GM12878 (cell line): ENCODE measurements at regions not wholly inside any gene's neighbourhood (a gene's known extent, or its start where the extent isn't known, plus 50 kb on each side); places are given as distances from the start of the nearest gene placed in this dataset.

Source experiments
- ATAC-seq: fragments of 200-7000 bp; cut with Tn5 transposase; 3 replicates; pipeline ENCODE4 v1.9.1; 2020; ENCODE audit warnings: mild to moderate bottlenecking, moderate library complexity
- BruUV-seq: library from RNA; stranded (reverse); fragments of 400-500 nt; replicated peaks from 2 replicates; lab custom pipeline; 2021; lab: Mats Ljungman, UMichigan
- CTCF ChIA-PET: fragments of 300-600 bp; sonication (Branson Sonifier 250); formaldehyde crosslinking; extraction: SDS; loops from one replicate; lab custom pipeline; 2021; ENCODE audit warnings: inconsistent platforms; lab: Yijun Ruan, JAX
- POLR2A ChIA-PET: fragments of 350-600 bp; formaldehyde crosslinking; extraction: SDS; loops from one replicate; lab custom pipeline; 2021; ENCODE audit warnings: inconsistent platforms; lab: Charles Lee
- RAD21 ChIA-PET: fragments of 300-600 bp; sonication (Branson Sonifier 250); formaldehyde crosslinking; loops from one replicate; lab custom pipeline; 2023; ENCODE audit warnings: antibody characterized with exemption; ENCODE audit not compliant: unreplicated experiment; lab: Charles Lee
- SMC1A ChIA-PET: fragments of 300-600 bp; sonication (Branson Sonifier 250); formaldehyde crosslinking; loops from one replicate; lab custom pipeline; 2023; ENCODE audit not compliant: unreplicated experiment, uncharacterized antibody; lab: Charles Lee
- DNase-seq: peaks from one replicate; pipeline ENCODE4 v3.0.0-alpha.2; 2011; ENCODE audit warnings: low read depth, low spot score
- FAIRE-seq: peaks from 3 replicates; lab custom pipeline; 2011; peaks lifted over from hg19 to GRCh38; lab: Jason Lieb, UNC
- H2AFZ ChIP-seq: 2 replicates; pipeline ENCODE4 v1.6.0; 2011; ENCODE audit warnings: low read depth, low read length, control low read depth; ENCODE audit not compliant: control insufficient read depth
- H3K27ac ChIP-seq: 2 replicates; pipeline ENCODE4 v1.5.1; 2011; ENCODE audit warnings: control low read depth; ENCODE audit not compliant: control insufficient read depth, insufficient read depth
- H3K27me3 ChIP-seq, 2 experiments: replicated peaks in 1 of 2; 2 replicates each; pipeline versions ENCODE4 v1.6.0 to v1.6.1; 2011; ENCODE audit warnings: low read length in 1 of 2; ENCODE audit not compliant: control insufficient read depth in 2 of 2, insufficient read depth in 2 of 2
- H3K36me3 ChIP-seq, 2 experiments: 2 replicates each; pipeline ENCODE4 v1.5.1; 2011; ENCODE audit warnings: low read length in 1 of 2; ENCODE audit not compliant: control insufficient read depth in 2 of 2, insufficient read depth in 2 of 2
- H3K4me1 ChIP-seq: 2 replicates; pipeline ENCODE4 v1.6.1; 2011; ENCODE audit warnings: mild to moderate bottlenecking, low read length, moderate library complexity, mixed read lengths; ENCODE audit not compliant: control insufficient read depth, insufficient read depth
- H3K4me2 ChIP-seq: 2 replicates; pipeline ENCODE4 v1.6.0; 2011; ENCODE audit warnings: control low read depth; ENCODE audit not compliant: control insufficient read depth, insufficient read depth
- H3K4me3 ChIP-seq: fragments of 200-600 bp; sonication (generic); 2 replicates; pipeline ENCODE4 v1.5.1; 2016
- H3K79me2 ChIP-seq: 2 replicates; pipeline ENCODE4 v1.6.0; 2011; ENCODE audit warnings: low read length; ENCODE audit not compliant: control insufficient read depth, insufficient read depth
- H3K9ac ChIP-seq: 2 replicates; pipeline ENCODE4 v1.8.0; 2011; ENCODE audit warnings: low read length, control low read depth, mixed read lengths; ENCODE audit not compliant: control insufficient read depth, insufficient read depth
- H3K9me3 ChIP-seq: replicated peaks from 3 replicates; pipeline ENCODE4 v1.5.1; 2011; ENCODE audit warnings: mild to moderate bottlenecking, low read length; ENCODE audit not compliant: control insufficient read depth, insufficient read depth
- H4K20me1 ChIP-seq: 2 replicates; pipeline ENCODE4 v1.6.0; 2011; ENCODE audit not compliant: control insufficient read depth, insufficient read depth
- ATF7 ChIP-seq: fragments of 450-650 bp; IDR thresholded peaks from 2 replicates; pipeline ENCODE4 v1.6.1; 2016; ENCODE audit warnings: low read depth, mild to moderate bottlenecking
- CHD4 ChIP-seq: fragments of 200-600 bp; sonication (generic); IDR thresholded peaks from 2 replicates; pipeline ENCODE4 v1.6.1; 2016; ENCODE audit warnings: mild to moderate bottlenecking
- IKZF2 ChIP-seq, 2 experiments: fragments of 450-650 bp; IDR thresholded peaks; 2 replicates each; pipeline ENCODE4 v1.6.1; 2017; ENCODE audit warnings: mild to moderate bottlenecking in 2 of 2, moderate library complexity in 2 of 2
- IRF5 ChIP-seq: fragments of 450-650 bp; IDR thresholded peaks from 2 replicates; pipeline ENCODE4 v1.6.1; 2017; ENCODE audit warnings: borderline replicate concordance
- NR2F1 ChIP-seq: fragments of 450-650 bp; conservative IDR thresholded peaks from 2 replicates; pipeline ENCODE4 v1.6.1; 2017; ENCODE audit warnings: mild to moderate bottlenecking
- PAX5 ChIP-seq: IDR thresholded peaks from 2 replicates; pipeline ENCODE4 v1.6.1; 2011; ENCODE audit warnings: low read depth, low read length, borderline replicate concordance
- RUNX3 ChIP-seq: IDR thresholded peaks from 2 replicates; pipeline ENCODE4 v1.6.1; 2012; ENCODE audit warnings: low read length, inconsistent platforms
- ZNF24 ChIP-seq: fragments of 450-650 bp; IDR thresholded peaks from 2 replicates; pipeline ENCODE4 v1.6.1; 2017; ENCODE audit warnings: antibody characterized with exemption, mild to moderate bottlenecking
- WGBS: methylation state at CpG from one replicate; pipeline ENCODE4 v1.1.6; 2016; ENCODE audit warnings: low lambda C conversion rate; ENCODE audit not compliant: insufficient replicate concordance, insufficient coverage; ENCODE audit errors: missing lambda C conversion rate; 5-methylcytosine and 5-hydroxymethylcytosine counted together
- in situ Hi-C: fragments of 300-500 bp; cut with MboI; formaldehyde crosslinking; loops from 9 replicates; pipeline ENCODE4 v1.14.3; 2018; ENCODE audit warnings: mixed read lengths
- intact Hi-C: fragments of 100-400 bp; cut with micrococcal nuclease; formaldehyde crosslinking; loops from one replicate; pipeline ENCODE4 v1.14.2; 2022; ENCODE audit not compliant: unreplicated experiment
- TF ChIP-seq, protein P1 (sequence below): fragments of 450-650 bp; conservative IDR thresholded peaks from 2 replicates; pipeline ENCODE4 v1.6.1; 2017; ENCODE audit warnings: mild to moderate bottlenecking, moderate library complexity
- TF ChIP-seq, protein P2 (sequence below): fragments of 450-650 bp; formaldehyde crosslinking; IDR thresholded peaks from 2 replicates; pipeline ENCODE4 v1.4.0; 2020; ENCODE audit warnings: mild to moderate bottlenecking, moderate library complexity

DNA sequence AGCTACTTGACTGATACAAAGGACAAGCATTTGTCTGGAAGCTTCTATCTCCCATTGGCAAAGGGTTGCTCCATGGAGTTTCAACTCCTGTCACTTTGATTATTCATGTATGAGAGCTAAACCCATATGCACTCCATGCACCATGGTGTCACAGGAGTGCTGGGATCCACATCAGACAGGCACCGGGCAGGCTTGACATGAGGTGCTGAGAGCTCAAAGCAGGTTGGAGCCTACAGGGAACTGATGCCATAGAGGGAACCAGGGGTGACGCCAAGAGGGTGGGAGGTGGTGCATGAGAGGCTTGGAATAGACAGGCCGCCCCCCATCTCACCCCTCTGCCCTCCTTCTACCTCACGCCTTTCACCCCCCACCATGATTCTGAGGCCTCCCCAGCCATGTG, 199.8 kb upstream of the CCDC68 start (continued):
- TF ChIP-seq IRF5 = no peak
- TF ChIP-seq ZNF24 = no peak
- no peak for TF ChIP-seq IKZF2 (IDR thresholded peaks at IDR 0.05)

DNA sequence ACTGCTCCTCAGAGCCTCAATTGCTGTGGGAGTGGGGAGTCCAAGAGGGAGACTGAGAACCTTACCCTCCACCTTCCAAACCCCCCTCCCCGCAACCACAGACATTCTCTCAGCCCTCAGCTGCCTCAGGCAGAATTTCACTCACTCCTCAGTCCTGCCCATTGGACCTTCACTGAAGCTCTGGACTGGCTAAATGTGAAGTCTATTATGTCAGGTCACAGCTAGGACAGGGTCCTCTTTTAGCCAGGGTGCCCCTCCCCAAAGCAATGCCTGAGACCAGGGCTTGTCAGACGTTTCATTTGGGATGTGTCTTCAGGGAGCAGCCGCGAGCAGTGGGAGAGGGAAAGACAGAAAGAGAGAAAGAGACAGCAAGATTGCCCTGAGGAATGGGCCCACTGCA, 199.3 kb upstream of the CCDC68 start:
- H3K27me3 ChIP-seq = no peaks in the 10 kb centered on the region
- BruUV-seq = no TSS peak
- no peaks in the 10 kb centered on the region for H3K9me3 ChIP-seq
- H3K27ac ChIP-seq = no peak overlapping the region
- H3K79me2 ChIP-seq = no peaks in the 10 kb centered on the region
- FAIRE-seq (no peak), ATAC-seq (no peak), DNase-seq (no peak)
- H4K20me1 ChIP-seq = no peaks in the 10 kb centered on the region
- 66% methylated on average over 4 of the region's 4 CpGs for whole genome bisulfite sequencing
- H3K36me3 ChIP-seq = no peaks in the 10 kb centered on the region
- ChIA-PET RAD21 (no interaction called here), CTCF (no interaction called here), POLR2A (no interaction called here), SMC1A (interaction anchor here (1.6 kb wide), 1 partner anchor 9 kb away, joined by 5 read pairs; no protein-coding TSS in a partner anchor)
- H3K4me3 ChIP-seq = no peak overlapping the region
- H3K9ac ChIP-seq = no peak overlapping the region
- no peak overlapping the region for H3K4me2 ChIP-seq
- no peaks in the 10 kb centered on the region for H3K4me1 ChIP-seq
- intact Hi-C loops = no loop called here
- in situ Hi-C loops = no loop called here
- H2AFZ ChIP-seq = no peak overlapping the region
- no peak for TF ChIP-seq CHD4
- TF ChIP-seq, protein P1, sequence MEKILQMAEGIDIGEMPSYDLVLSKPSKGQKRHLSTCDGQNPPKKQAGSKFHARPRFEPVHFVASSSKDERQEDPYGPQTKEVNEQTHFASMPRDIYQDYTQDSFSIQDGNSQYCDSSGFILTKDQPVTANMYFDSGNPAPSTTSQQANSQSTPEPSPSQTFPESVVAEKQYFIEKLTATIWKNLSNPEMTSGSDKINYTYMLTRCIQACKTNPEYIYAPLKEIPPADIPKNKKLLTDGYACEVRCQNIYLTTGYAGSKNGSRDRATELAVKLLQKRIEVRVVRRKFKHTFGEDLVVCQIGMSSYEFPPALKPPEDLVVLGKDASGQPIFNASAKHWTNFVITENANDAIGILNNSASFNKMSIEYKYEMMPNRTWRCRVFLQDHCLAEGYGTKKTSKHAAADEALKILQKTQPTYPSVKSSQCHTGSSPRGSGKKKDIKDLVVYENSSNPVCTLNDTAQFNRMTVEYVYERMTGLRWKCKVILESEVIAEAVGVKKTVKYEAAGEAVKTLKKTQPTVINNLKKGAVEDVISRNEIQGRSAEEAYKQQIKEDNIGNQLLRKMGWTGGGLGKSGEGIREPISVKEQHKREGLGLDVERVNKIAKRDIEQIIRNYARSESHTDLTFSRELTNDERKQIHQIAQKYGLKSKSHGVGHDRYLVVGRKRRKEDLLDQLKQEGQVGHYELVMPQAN = no peak
- no peak for TF ChIP-seq ATF7
- TF ChIP-seq PAX5 = no peak
- no peak for TF ChIP-seq RUNX3
- no peak for TF ChIP-seq NR2F1
- TF ChIP-seq, protein P2, sequence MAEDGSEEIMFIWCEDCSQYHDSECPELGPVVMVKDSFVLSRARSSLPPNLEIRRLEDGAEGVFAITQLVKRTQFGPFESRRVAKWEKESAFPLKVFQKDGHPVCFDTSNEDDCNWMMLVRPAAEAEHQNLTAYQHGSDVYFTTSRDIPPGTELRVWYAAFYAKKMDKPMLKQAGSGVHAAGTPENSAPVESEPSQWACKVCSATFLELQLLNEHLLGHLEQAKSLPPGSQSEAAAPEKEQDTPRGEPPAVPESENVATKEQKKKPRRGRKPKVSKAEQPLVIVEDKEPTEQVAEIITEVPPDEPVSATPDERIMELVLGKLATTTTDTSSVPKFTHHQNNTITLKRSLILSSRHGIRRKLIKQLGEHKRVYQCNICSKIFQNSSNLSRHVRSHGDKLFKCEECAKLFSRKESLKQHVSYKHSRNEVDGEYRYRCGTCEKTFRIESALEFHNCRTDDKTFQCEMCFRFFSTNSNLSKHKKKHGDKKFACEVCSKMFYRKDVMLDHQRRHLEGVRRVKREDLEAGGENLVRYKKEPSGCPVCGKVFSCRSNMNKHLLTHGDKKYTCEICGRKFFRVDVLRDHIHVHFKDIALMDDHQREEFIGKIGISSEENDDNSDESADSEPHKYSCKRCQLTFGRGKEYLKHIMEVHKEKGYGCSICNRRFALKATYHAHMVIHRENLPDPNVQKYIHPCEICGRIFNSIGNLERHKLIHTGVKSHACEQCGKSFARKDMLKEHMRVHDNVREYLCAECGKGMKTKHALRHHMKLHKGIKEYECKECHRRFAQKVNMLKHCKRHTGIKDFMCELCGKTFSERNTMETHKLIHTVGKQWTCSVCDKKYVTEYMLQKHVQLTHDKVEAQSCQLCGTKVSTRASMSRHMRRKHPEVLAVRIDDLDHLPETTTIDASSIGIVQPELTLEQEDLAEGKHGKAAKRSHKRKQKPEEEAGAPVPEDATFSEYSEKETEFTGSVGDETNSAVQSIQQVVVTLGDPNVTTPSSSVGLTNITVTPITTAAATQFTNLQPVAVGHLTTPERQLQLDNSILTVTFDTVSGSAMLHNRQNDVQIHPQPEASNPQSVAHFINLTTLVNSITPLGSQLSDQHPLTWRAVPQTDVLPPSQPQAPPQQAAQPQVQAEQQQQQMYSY (CRISPR knock-in tag) = no peak
